Glutamatergic neuron (in vitro differentiated cells): ENCODE measurements at regions not wholly inside any gene's neighbourhood (a gene's known extent, or its start where the extent isn't known, plus 50 kb on each side); places are given as distances from the start of the nearest gene placed in this dataset.
"Not testable (repeated sequence)": the region's sequence is repeated elsewhere in the genome, so short reads cannot be mapped to it uniquely, and the experiment has no call there.

Experiments
- DNase-seq: peaks from one replicate; pipeline ENCODE4 v3.0.0; 2022
- H3K27ac Mint-ChIP-seq: one replicate; pipeline ENCODE4 v1.8.0; 2020; ENCODE audit warnings: mild to moderate bottlenecking, mixed read lengths, inconsistent platforms; ENCODE audit not compliant: unreplicated experiment
- H3K27me3 Mint-ChIP-seq: one replicate; pipeline ENCODE4 v1.8.0; 2020; ENCODE audit warnings: mild to moderate bottlenecking, moderate library complexity, mixed read lengths, inconsistent platforms; ENCODE audit not compliant: unreplicated experiment
- H3K36me3 Mint-ChIP-seq: one replicate; pipeline ENCODE4 v1.8.0; 2020; ENCODE audit warnings: mild to moderate bottlenecking, mixed read lengths, inconsistent platforms; ENCODE audit not compliant: unreplicated experiment
- H3K4me1 Mint-ChIP-seq: one replicate; pipeline ENCODE4 v1.8.0; 2020; ENCODE audit warnings: mild to moderate bottlenecking, low read depth, mixed read lengths, inconsistent platforms; ENCODE audit not compliant: unreplicated experiment
- H3K4me3 Mint-ChIP-seq: one replicate; pipeline ENCODE4 v1.8.0; 2020; ENCODE audit warnings: mild to moderate bottlenecking, mixed read lengths, inconsistent platforms; ENCODE audit not compliant: unreplicated experiment
- H3K9me3 Mint-ChIP-seq: one replicate; pipeline ENCODE4 v1.8.0; 2020; ENCODE audit warnings: mild to moderate bottlenecking, moderate library complexity, mixed read lengths, inconsistent platforms; ENCODE audit not compliant: unreplicated experiment
- TF ChIP-seq, protein P1 (sequence below): fragments of 200-600 bp; sonication (generic); IDR thresholded peaks from one replicate; pipeline ENCODE4 v1.5.0; 2021; ENCODE audit not compliant: partially characterized antibody, unreplicated experiment

DNA sequence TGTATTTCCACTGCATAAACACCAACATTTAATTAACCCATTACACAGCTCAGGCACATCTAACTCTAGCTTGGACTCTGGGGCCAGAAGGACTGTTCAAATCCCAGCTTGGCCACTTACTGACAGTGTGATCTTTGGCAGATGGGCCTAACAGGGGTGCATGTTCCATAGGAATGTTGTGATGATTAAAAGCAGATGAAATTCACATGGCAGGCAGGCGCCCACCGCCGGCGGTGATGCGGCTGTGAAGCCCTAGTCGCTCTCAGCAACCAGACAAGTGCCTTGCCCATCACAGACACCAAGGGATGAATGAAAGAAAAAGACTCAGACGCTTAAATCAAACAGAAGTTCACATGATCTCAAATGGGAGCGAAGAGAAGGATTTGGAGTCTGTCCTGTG is 84.6 kb upstream of the WSB1 start:
- DNase-seq, result no peak
- TF ChIP-seq, protein P1, sequence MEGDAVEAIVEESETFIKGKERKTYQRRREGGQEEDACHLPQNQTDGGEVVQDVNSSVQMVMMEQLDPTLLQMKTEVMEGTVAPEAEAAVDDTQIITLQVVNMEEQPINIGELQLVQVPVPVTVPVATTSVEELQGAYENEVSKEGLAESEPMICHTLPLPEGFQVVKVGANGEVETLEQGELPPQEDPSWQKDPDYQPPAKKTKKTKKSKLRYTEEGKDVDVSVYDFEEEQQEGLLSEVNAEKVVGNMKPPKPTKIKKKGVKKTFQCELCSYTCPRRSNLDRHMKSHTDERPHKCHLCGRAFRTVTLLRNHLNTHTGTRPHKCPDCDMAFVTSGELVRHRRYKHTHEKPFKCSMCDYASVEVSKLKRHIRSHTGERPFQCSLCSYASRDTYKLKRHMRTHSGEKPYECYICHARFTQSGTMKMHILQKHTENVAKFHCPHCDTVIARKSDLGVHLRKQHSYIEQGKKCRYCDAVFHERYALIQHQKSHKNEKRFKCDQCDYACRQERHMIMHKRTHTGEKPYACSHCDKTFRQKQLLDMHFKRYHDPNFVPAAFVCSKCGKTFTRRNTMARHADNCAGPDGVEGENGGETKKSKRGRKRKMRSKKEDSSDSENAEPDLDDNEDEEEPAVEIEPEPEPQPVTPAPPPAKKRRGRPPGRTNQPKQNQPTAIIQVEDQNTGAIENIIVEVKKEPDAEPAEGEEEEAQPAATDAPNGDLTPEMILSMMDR, result no peak
- H3K27me3 Mint-ChIP-seq, result no peaks in the 10 kb centered on the region

GRCh38 chr17:27210809-27211208 is 83.1 kb upstream of the WSB1 start:
- not testable (repeated sequence) for H3K4me1 Mint-ChIP-seq, H3K27ac Mint-ChIP-seq, DNase-seq, H3K36me3 Mint-ChIP-seq, H3K27me3 Mint-ChIP-seq, H3K9me3 Mint-ChIP-seq, H3K4me3 Mint-ChIP-seq

More for the DNA sequence above, 84.6 kb upstream of the WSB1 start:
- no peak overlapping the region for H3K27ac Mint-ChIP-seq
- H3K36me3 Mint-ChIP-seq, result no peaks in the 10 kb centered on the region
- H3K9me3 Mint-ChIP-seq, result no peaks in the 10 kb centered on the region
- no peak overlapping the region for H3K4me3 Mint-ChIP-seq
- H3K4me1 Mint-ChIP-seq, result no peaks in the 10 kb centered on the region

GRCh38 chr17:27216836-27217235 is 77.1 kb upstream of the WSB1 start:
- H3K9me3 Mint-ChIP-seq, result no peaks in the 10 kb centered on the region
- no peak for DNase-seq
- H3K4me1 Mint-ChIP-seq, result no peaks in the 10 kb centered on the region
- H3K27ac Mint-ChIP-seq, result no peak overlapping the region
- TF ChIP-seq, protein P1, result no peak
- H3K4me3 Mint-ChIP-seq, result no peak overlapping the region
- peaks cover 2% of the 10 kb centered on the region for H3K27me3 Mint-ChIP-seq
- no peaks in the 10 kb centered on the region for H3K36me3 Mint-ChIP-seq

- Mint-ChIP-seq H3K27me3 (peaks cover 2% of the 10 kb centered on the region), H3K27ac (no peak overlapping the region), H3K4me1 (no peaks in the 10 kb centered on the region), H3K9me3 (no peaks in the 10 kb centered on the region), H3K4me3 (no peak overlapping the region), H3K36me3 (no peaks in the 10 kb centered on the region)
- DNase-seq, result no peak
- TF ChIP-seq, protein P1, result no peak
Observed at GRCh38 chr17:27217631-27218030, 76.3 kb upstream of the WSB1 start.

GRCh38 chr17:27218041-27218440 is 75.9 kb upstream of the WSB1 start:
- no peak overlapping the region for H3K27ac Mint-ChIP-seq
- TF ChIP-seq, protein P1, result no peak
- H3K4me3 Mint-ChIP-seq, result no peak overlapping the region
- peaks cover 2% of the 10 kb centered on the region for H3K27me3 Mint-ChIP-seq
- DNase-seq, result no peak
- H3K4me1 Mint-ChIP-seq, result no peaks in the 10 kb centered on the region
- no peaks in the 10 kb centered on the region for H3K36me3 Mint-ChIP-seq
- no peaks in the 10 kb centered on the region for H3K9me3 Mint-ChIP-seq
